H1 (cell line): ENCODE measurements at regions not wholly inside any gene's neighbourhood (a gene's known extent, or its start where the extent isn't known, plus 50 kb on each side); places are given as distances from the start of the nearest gene placed in this dataset.

ENCODE experiments used
- CBX5 ChIP-seq: fragments of 300-800, 300-1000 bp; sonication (generic); IDR thresholded peaks from 2 replicates; pipeline ENCODE4 v1.7.1; 2016; ENCODE audit warnings: antibody characterized with exemption, low read length, low read depth
- SIN3A ChIP-seq, 2 experiments: IDR thresholded peaks in 1 of 2; conservative IDR thresholded peaks in 1 of 2; 2 replicates each; pipeline ENCODE4 v1.6.1; 2011 to 2012; ENCODE audit warnings: low read length in 2 of 2, improper control_type of control experiment in 1 of 2, low read depth in 1 of 2, mild to moderate bottlenecking in 1 of 2
- SP2 ChIP-seq: IDR thresholded peaks from 2 replicates; pipeline ENCODE4 v1.6.1; 2012; ENCODE audit warnings: mild to moderate bottlenecking, low read length, inconsistent platforms

DNA sequence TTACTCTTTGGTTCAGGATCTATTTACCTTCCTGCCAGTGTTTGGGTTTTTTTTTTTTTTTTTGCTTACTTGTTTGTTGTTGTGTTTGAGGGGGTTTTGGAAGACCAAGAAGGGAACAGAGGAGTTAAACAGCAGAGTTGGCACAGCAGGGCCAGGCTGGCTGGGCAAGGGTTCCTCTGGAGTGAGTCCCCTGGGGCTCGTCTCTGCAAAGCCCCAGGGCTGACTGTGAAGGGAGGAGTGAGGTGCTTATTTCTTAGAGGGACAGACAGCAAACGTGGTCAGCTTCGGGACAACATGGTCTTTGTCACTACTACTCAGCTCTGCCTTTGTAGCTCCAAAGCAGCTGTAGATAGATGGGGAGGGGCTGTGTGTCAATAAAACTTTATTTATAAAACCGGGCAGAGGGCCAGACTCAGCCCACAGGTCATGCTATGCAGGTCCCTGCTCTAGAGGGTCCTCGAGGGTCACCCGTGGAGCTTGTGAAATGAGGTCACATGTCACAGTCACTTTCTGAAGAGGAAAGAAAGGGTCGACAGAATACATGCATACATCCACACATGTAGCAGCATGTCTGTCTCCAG lies 1404.7 kb downstream of the BRD1 start (continued):
- no peak for TF ChIP-seq SIN3A (conservative IDR thresholded peaks at IDR 0.05 in 1 of 2, IDR thresholded peaks at IDR 0.05 in 1 of 2; ENCODE audit: low read depth in 1 of 2, low read length in 2 of 2)
- TF ChIP-seq SP2, result no peak
- TF ChIP-seq CBX5, result no peak
